ENCODE measurements at regions not wholly inside any gene's neighbourhood (a gene's known extent, or its start where the extent isn't known, plus 50 kb on each side); places are given as distances from the start of the nearest gene placed in this dataset.
"Not testable (repeated sequence)": the region's sequence is repeated elsewhere in the genome, so short reads cannot be mapped to it uniquely, and the experiment has no call there.

DNA sequence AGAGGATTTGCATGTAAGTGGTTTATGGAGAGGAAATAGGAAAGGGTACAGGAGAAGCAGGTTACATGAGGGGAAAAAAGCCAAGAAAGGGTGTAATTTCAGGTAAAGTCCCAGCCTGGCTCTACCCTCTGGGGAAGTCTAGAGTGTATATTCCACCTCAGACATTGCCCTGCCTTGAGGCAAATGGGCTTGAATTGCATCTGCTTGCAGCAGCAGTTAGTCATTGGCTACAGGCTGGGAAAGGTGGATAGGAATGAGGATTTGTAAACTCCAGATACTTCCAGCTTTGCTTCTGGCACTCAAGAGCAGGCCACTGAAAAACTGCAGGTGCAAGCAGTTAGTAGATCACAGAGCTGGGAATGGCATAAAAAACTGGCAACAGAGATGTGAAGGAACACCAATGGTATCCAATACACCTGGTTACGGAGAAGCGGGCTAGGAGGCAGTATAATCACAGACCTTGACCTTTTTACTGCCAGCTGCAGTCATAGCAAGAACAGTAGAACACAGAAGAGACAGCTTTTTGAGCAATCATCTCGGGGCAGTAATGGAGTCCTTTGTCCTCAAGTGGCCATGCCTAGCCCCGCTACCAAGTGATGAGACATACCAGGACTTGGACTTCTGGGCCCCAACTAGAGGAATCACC lies 226.9 kb upstream of the NRIP1 start:
- no peaks in the 10 kb centered on the region for H3K36me3 ChIP-seq
- H3K27me3 ChIP-seq (replicated peaks; ENCODE audit: insufficient read depth): no peaks in the 10 kb centered on the region
- intact Hi-C loops (cut with DNase I): no loop called here
- H3K27ac ChIP-seq: no peak overlapping the region
- H3K4me1 ChIP-seq (replicated peaks): no peaks in the 10 kb centered on the region
- DNase-seq (ENCODE audit: low spot score): no peak
- no peak overlapping the region for H3K4me3 ChIP-seq
- H3K9me3 ChIP-seq: no peaks in the 10 kb centered on the region
- 96% methylated on average over 4 of the region's 4 CpGs for WGBS
- TF ChIP-seq CTCF (IDR thresholded peaks at IDR 0.05): no peak
- TF ChIP-seq POLR2A (IDR thresholded peaks at IDR 0.05): no peak
- TF ChIP-seq POLR2AphosphoS5 (IDR thresholded peaks at IDR 0.05): no peak

DNA sequence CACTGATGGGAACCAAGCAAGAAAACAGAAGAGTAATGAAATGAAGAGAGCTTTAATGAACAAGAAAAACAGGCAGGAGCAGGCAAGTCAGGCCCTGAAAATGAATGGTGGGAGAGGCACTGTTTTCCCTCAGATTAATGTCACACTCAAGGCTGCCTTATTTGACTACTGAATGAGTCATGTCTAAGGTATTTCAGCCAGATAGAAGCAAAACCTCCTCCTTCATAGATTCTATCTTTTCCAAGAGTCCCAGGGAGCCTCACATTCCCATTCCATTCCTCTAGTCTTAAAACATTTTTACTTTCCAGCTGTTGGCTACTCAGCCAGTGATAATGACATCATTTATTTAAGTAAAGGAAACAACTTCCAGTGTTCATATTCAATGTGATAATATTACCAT lies 228.4 kb upstream of the NRIP1 start:
- Histone ChIP-seq H3K4me3 (no peak overlapping the region), H3K9me3 (no peaks in the 10 kb centered on the region), H3K27ac (no peak overlapping the region), H3K27me3 (replicated peaks; ENCODE audit: insufficient read depth) (no peaks in the 10 kb centered on the region), H3K4me1 (replicated peaks) (no peaks in the 10 kb centered on the region), H3K36me3 (no peaks in the 10 kb centered on the region)
- intact Hi-C loops (cut with DNase I): no loop called here
- DNase-seq (ENCODE audit: low spot score): no peak
- TF ChIP-seq POLR2A (IDR thresholded peaks at IDR 0.05) (no peak), POLR2AphosphoS5 (IDR thresholded peaks at IDR 0.05) (no peak), CTCF (IDR thresholded peaks at IDR 0.05) (no peak)

DNA sequence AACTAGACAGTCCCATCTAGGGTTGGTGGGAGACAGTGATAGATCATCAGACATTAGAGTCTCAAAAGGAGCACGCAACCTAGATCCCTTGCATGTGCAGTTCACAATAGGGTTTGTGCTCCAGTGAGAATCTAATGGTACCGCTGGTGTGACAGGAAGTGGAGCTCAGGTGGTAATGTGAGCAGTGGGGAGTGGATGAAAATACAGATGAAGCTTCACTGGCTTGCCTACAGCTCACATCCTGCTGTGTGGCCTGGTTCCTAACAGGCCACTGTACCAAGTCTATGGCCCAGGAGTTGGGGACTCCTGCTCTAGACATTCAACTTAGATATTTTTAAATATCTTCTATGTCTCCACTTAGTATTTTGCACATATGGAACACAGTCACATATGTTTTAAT lies 231.1 kb upstream of the NRIP1 start:
- TF ChIP-seq POLR2AphosphoS5 (IDR thresholded peaks at IDR 0.05): no peak
- DNase-seq (ENCODE audit: low spot score): no peak
- Histone ChIP-seq H3K27ac (no peak overlapping the region), H3K27me3 (replicated peaks; ENCODE audit: insufficient read depth) (no peaks in the 10 kb centered on the region), H3K4me3 (no peak overlapping the region), H3K36me3 (no peaks in the 10 kb centered on the region), H3K9me3 (no peaks in the 10 kb centered on the region), H3K4me1 (replicated peaks) (no peaks in the 10 kb centered on the region)
- intact Hi-C loops (cut with DNase I): no loop called here
- 90% methylated on average over 2 of the region's 2 CpGs for WGBS

DNA sequence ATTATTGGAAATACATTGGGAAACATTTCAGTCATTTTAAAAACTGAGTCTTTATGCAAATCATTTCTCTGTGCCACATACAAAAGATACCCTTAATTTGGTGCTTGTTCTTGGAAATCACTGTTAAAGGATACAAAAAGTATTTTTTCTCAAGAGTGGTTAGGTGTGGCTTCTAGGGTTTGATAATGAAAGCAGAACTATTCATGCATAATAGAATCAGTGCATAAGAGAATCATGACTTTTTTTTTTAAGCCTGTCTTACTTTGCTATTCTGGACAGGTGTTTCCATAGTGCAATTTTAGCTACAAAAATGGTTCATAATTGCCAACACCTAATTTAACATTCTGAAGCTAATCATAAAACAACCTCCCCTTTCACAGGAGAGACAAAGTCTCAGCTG lies 233.0 kb upstream of the NRIP1 start:
- no peak for TF ChIP-seq POLR2A (IDR thresholded peaks at IDR 0.05)
- no peak for TF ChIP-seq POLR2AphosphoS5 (IDR thresholded peaks at IDR 0.05)
- no peak for TF ChIP-seq CTCF (IDR thresholded peaks at IDR 0.05)
- no peak overlapping the region for H3K27ac ChIP-seq
- H3K4me1 ChIP-seq (replicated peaks): no peaks in the 10 kb centered on the region
- DNase-seq (ENCODE audit: low spot score): no peak
- intact Hi-C loops (cut with DNase I): no loop called here
- H3K9me3 ChIP-seq: no peaks in the 10 kb centered on the region
- H3K4me3 ChIP-seq: no peak overlapping the region
- no peaks in the 10 kb centered on the region for H3K27me3 ChIP-seq (replicated peaks; ENCODE audit: insufficient read depth)
- H3K36me3 ChIP-seq: no peaks in the 10 kb centered on the region

- intact Hi-C loops (cut with DNase I): no loop called here
- no peak overlapping the region for H3K27ac ChIP-seq
- TF ChIP-seq CTCF (IDR thresholded peaks at IDR 0.05) (no peak), POLR2A (IDR thresholded peaks at IDR 0.05) (no peak), POLR2AphosphoS5 (IDR thresholded peaks at IDR 0.05) (no peak)
These were observed 233.5 kb upstream of the NRIP1 start for GRCh38 chr21:15298306-15298705.

DNA sequence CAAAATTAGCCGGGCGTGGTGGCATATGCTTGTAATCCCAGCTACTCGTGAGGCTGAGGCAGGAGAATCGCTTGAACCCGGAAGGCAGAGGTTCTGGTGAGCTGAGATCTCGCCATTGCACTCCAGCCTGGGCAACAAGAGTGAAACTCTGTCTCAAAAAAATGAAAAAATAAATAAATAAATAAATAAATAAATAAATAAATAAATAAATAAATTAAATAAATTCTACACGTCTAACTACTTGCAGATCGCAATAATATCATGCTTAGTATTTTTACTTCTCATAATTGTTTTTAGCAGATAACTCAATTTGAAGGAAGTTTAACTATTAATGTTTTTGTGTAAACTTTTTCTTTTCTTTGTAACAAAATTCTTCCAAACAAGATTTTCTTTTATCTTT lies 234.0 kb upstream of the NRIP1 start:
- H3K36me3 ChIP-seq; H3K9me3 ChIP-seq; H3K27ac ChIP-seq; H3K27me3 ChIP-seq (replicated peaks; ENCODE audit: insufficient read depth); H3K4me1 ChIP-seq (replicated peaks); intact Hi-C loops (cut with DNase I); H3K4me3 ChIP-seq; DNase-seq (ENCODE audit: low spot score): not testable (repeated sequence)
- WGBS: 95% methylated on average over 8 of the region's 8 CpGs

More at GRCh38 chr21:15298306-15298705, 233.5 kb upstream of the NRIP1 start:
- WGBS: 82% methylated on average over 4 of the region's 4 CpGs
- H3K27me3 ChIP-seq (replicated peaks; ENCODE audit: insufficient read depth): no peaks in the 10 kb centered on the region
- no peaks in the 10 kb centered on the region for H3K4me1 ChIP-seq (replicated peaks)
- H3K36me3 ChIP-seq: no peaks in the 10 kb centered on the region
- H3K4me3 ChIP-seq: no peak overlapping the region
- DNase-seq (ENCODE audit: low spot score): no peak
- no peaks in the 10 kb centered on the region for H3K9me3 ChIP-seq

All from prostate gland (tissue), 2 donors.